Central memory CD8-positive, alpha-beta T cell (primary cell): ENCODE measurements at regions not wholly inside any gene's neighbourhood (a gene's known extent, or its start where the extent isn't known, plus 50 kb on each side); places are given as distances from the start of the nearest gene placed in this dataset.
"Not testable (repeated sequence)": the region's sequence is repeated elsewhere in the genome, so short reads cannot be mapped to it uniquely, and the experiment has no call there.

ENCODE experiments used
- ATAC-seq: fragments of 150-1000 bp; cut with Tn5 transposase; replicated peaks from 2 replicates; pipeline ENCODE4 v1.10.0; 2022; ENCODE audit warnings: mild to moderate bottlenecking, moderate FRiP score, moderate number of reproducible peaks; ENCODE audit not compliant: poor library complexity, severe bottlenecking; ENCODE audit errors: extremely low read depth
- DNase-seq, 2 donors: peaks; one replicate each; pipeline ENCODE4 v3.0.0; 2021; ENCODE audit warnings: low spot score in 2 of 2
- H3K27ac Mint-ChIP-seq: one replicate; pipeline ENCODE4 v1.8.0; 2022; ENCODE audit warnings: low read depth, mild to moderate bottlenecking, moderate library complexity, mixed read lengths
- H3K27me3 Mint-ChIP-seq: one replicate; pipeline ENCODE4 v1.8.0; 2022; ENCODE audit warnings: mixed read lengths
- H3K36me3 Mint-ChIP-seq: one replicate; pipeline ENCODE4 v1.8.0; 2022; ENCODE audit warnings: mild to moderate bottlenecking, moderate library complexity, mixed read lengths; ENCODE audit not compliant: insufficient read depth
- H3K4me1 Mint-ChIP-seq: one replicate; pipeline ENCODE4 v1.8.0; 2022; ENCODE audit warnings: mixed read lengths
- H3K4me3 Mint-ChIP-seq: one replicate; pipeline ENCODE4 v1.8.0; 2022; ENCODE audit warnings: mild to moderate bottlenecking, moderate library complexity, mixed read lengths
- H3K9me3 Mint-ChIP-seq: one replicate; pipeline ENCODE4 v1.8.0; 2022; ENCODE audit warnings: mixed read lengths

DNA sequence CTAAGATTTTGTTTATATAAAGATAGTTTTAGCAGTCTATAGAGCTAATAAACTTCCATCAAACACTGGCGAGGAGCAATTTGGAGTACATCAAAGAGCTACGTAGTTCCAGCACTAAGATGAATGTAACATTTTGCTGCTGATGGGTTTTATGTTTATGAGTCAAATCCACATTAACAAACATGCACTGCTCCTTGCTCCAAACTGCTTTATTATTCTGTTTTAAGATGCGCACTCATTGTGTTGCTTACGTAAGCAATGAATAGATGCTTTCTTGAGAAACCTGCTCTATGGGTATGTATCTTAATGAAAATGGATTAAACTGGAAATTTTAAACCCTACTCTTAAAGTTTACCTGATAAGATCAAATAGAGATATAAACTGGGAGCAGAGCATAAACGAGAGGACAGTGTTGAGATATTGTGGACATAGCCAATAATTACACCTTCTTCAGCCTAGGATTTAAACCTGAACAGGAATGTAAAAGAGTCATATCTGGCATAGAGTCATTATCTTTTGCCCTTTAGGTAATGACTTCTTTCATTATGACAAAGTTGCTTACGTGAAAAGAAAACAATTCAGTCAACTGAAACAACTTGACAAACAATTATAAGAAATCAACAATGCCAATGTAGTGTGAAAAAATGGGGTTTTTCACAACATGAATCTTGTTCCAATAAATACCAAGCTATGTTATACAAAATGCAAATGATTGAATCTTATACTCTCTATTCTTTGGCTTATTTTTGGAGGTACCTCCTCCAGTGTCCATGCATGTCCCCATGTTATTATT lies 153.5 kb upstream of the MTPN start:
- H3K27ac Mint-ChIP-seq, result no peak overlapping the region
- H3K9me3 Mint-ChIP-seq, result no peaks in the 10 kb centered on the region
- no peaks in the 10 kb centered on the region for H3K27me3 Mint-ChIP-seq
- no peak for ATAC-seq
- no peaks in the 10 kb centered on the region for H3K36me3 Mint-ChIP-seq
- no peak for DNase-seq
- peaks cover 5% of the 10 kb centered on the region for H3K4me1 Mint-ChIP-seq
- H3K4me3 Mint-ChIP-seq, result no peak overlapping the region

DNA sequence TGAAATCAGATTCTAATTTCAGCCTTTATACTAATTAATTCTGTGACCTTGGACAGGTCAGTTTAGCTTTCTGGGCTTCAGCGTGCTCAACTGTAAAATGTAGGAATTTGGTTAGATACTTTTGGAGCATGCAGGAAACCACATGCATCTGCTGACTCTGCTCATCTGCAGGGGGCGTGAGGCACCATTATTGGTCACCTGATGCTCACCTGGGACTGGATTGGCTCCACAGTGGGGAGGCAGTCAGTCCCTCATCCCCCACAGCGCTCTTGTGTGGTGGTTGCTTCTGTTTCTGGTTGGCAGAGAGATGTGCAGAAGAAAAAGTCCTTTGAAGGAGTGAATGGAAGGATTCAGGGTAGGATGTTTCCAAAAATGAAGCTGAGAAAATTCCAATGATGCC lies 150.9 kb upstream of the MTPN start:
- Mint-ChIP-seq H3K36me3 (no peaks in the 10 kb centered on the region), H3K27ac (no peak overlapping the region), H3K4me3 (no peak overlapping the region), H3K27me3 (no peaks in the 10 kb centered on the region), H3K9me3 (no peaks in the 10 kb centered on the region), H3K4me1 (peaks cover 18% of the 10 kb centered on the region)
- no peak for DNase-seq
- no peak for ATAC-seq

GRCh38 chr7:136123352-136123751 lies 146.2 kb upstream of the MTPN start:
- no peak for ATAC-seq
- peaks cover 1% of the 10 kb centered on the region for H3K36me3 Mint-ChIP-seq

GRCh38 chr7:136122026-136122425 lies 144.9 kb upstream of the MTPN start:
- DNase-seq (no peak), ATAC-seq (no peak)
- Mint-ChIP-seq H3K4me1 (peaks cover 20% of the 10 kb centered on the region), H3K27ac (no peak overlapping the region), H3K4me3 (no peak overlapping the region), H3K27me3 (no peaks in the 10 kb centered on the region), H3K9me3 (no peaks in the 10 kb centered on the region), H3K36me3 (peaks cover 1% of the 10 kb centered on the region)

More at GRCh38 chr7:136123352-136123751, 146.2 kb upstream of the MTPN start:
- no peaks in the 10 kb centered on the region for H3K27me3 Mint-ChIP-seq
- no peak overlapping the region for H3K27ac Mint-ChIP-seq
- H3K9me3 Mint-ChIP-seq, result no peaks in the 10 kb centered on the region
- H3K4me1 Mint-ChIP-seq, result peaks cover 24% of the 10 kb centered on the region
- no peak overlapping the region for H3K4me3 Mint-ChIP-seq
- DNase-seq, result no peak

GRCh38 chr7:136117539-136117938 lies 140.4 kb upstream of the MTPN start:
- Mint-ChIP-seq H3K27me3 (no peaks in the 10 kb centered on the region), H3K4me3 (no peak overlapping the region), H3K27ac (no peak overlapping the region), H3K9me3 (no peaks in the 10 kb centered on the region), H3K4me1 (peaks cover 18% of the 10 kb centered on the region), H3K36me3 (peaks cover 1% of the 10 kb centered on the region)
- ATAC-seq (no peak), DNase-seq (no peak)

GRCh38 chr7:136116186-136116585 lies 139.0 kb upstream of the MTPN start:
- Mint-ChIP-seq H3K27ac (no peak overlapping the region), H3K4me1 (peaks cover 16% of the 10 kb centered on the region), H3K36me3 (peaks cover 1% of the 10 kb centered on the region), H3K4me3 (no peak overlapping the region), H3K27me3 (no peaks in the 10 kb centered on the region), H3K9me3 (no peaks in the 10 kb centered on the region)
- ATAC-seq (no peak), DNase-seq (no peak)

GRCh38 chr7:136114966-136115762 lies 138.0 kb upstream of the MTPN start:
- ATAC-seq, result peak; percentile 72
- Mint-ChIP-seq H3K4me1 (peaks cover 26% of the 10 kb centered on the region), H3K27ac (no peak overlapping the region), H3K27me3 (no peaks in the 10 kb centered on the region), H3K36me3 (no peaks in the 10 kb centered on the region), H3K9me3 (no peaks in the 10 kb centered on the region), H3K4me3 (no peak overlapping the region)
- peak in 1 of 2 donors; percentile 18 for DNase-seq

- not testable (repeated sequence) for H3K36me3 Mint-ChIP-seq, DNase-seq, ATAC-seq, H3K27ac Mint-ChIP-seq, H3K9me3 Mint-ChIP-seq, H3K27me3 Mint-ChIP-seq, H3K4me3 Mint-ChIP-seq
- H3K4me1 Mint-ChIP-seq, result peaks cover 31% of the 10 kb centered on the region
Measured at GRCh38 chr7:136114467-136114866, 137.3 kb upstream of the MTPN start.

DNA sequence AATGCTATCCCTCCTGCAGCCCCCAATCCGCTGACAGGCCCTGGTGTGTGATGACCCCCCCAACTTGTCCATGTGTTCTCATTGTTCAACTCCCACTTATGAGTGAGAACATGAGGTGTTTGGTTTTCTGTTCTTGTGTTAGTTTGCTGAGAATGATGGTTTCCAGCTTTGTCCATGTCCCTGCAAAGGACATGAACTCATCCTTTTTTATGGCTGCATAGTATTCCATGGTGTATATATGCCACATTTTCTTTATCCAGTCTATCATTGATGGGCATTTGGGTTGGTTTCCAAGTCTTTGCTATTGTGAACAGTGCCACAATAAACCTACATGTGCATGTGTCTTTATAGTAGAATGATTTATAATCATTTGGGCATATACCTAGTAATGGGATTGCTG lies 131.9 kb upstream of the MTPN start:
- DNase-seq, H3K27me3 Mint-ChIP-seq, H3K27ac Mint-ChIP-seq, H3K4me3 Mint-ChIP-seq, H3K36me3 Mint-ChIP-seq, H3K9me3 Mint-ChIP-seq, ATAC-seq: not testable (repeated sequence)
- H3K4me1 Mint-ChIP-seq, result peaks cover 31% of the 10 kb centered on the region

DNA sequence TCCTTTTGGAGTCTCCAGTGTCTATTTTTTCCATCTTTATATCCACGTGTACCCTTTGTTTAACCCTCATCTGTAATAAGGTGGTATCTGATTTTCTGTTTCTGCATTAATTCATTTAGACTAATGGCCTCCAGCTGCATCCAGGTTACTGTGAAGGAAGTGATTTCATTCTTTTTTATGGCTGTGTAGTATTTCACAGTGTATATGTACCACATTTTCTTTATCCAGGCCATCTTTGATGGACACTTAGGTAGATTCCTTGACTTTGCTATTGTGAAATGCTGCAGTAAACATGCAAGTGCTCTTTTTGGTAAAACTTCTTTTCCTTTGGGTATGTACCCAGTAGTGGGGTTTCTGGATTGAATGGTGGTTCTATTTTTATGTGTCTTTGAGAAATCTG lies 128.0 kb upstream of the MTPN start:
- H3K27me3 Mint-ChIP-seq, result no peaks in the 10 kb centered on the region
- no peak overlapping the region for H3K4me3 Mint-ChIP-seq
- H3K4me1 Mint-ChIP-seq, result peaks cover 19% of the 10 kb centered on the region
- no peak overlapping the region for H3K27ac Mint-ChIP-seq
- no peaks in the 10 kb centered on the region for H3K9me3 Mint-ChIP-seq
- no peak for ATAC-seq
- no peak for DNase-seq
- peaks cover 1% of the 10 kb centered on the region for H3K36me3 Mint-ChIP-seq

GRCh38 chr7:136104269-136104603 lies 127.1 kb upstream of the MTPN start:
- Mint-ChIP-seq H3K36me3 (peaks cover 2% of the 10 kb centered on the region), H3K4me3 (no peak overlapping the region), H3K27me3 (no peaks in the 10 kb centered on the region), H3K4me1 (peaks cover 13% of the 10 kb centered on the region), H3K9me3 (no peaks in the 10 kb centered on the region), H3K27ac (no peak overlapping the region)
- ATAC-seq (no peak), DNase-seq (no peak)

DNA sequence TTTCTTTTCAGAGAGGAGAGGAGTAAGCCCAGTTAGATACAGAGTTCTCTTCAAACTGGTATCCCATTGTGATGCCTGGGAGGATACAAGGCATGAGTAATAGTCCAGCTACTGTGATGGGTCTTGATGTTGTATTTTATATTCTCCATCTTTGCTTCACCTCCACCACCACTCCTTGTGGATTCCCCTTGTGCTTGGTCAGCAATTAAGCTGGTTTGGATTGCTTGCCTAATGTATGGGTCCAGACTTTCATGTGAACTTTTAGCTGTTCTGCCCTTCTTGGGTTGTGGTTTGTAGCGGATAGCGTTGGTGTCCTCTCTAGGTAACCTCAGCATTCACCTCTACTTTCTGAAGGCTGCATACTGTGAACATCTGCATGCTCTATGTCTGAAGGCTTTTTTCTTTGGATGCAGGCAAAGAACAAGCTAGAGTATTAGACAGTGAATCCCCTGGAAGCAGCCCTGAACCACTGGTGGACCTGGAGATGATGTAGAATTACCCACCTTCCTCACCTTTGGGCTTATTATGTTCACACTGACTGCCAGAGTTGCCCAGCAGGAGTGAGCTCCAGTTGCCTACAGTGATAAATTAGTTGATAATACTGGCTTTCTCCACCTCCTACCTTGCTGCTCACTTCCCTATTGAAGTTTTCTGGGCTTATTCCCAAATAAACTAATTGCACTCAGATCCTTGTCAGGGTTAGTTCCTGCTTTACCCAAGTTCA lies 126.5 kb upstream of the MTPN start:
- Mint-ChIP-seq H3K27me3 (no peaks in the 10 kb centered on the region), H3K4me1 (peaks cover 13% of the 10 kb centered on the region), H3K4me3 (no peak overlapping the region), H3K36me3 (peaks cover 2% of the 10 kb centered on the region), H3K9me3 (no peaks in the 10 kb centered on the region), H3K27ac (no peak overlapping the region)
- no peak for DNase-seq
- no peak for ATAC-seq
